ENCODE measurements at regions not wholly inside any gene's neighbourhood (a gene's known extent, or its start where the extent isn't known, plus 50 kb on each side); places are given as distances from the start of the nearest gene placed in this dataset.

- no peak for DNase-seq (ENCODE audit: low read depth)
Observed at GRCh38 chr22:49588739-49589138, 238.9 kb downstream of the BRD1 start.

DNA sequence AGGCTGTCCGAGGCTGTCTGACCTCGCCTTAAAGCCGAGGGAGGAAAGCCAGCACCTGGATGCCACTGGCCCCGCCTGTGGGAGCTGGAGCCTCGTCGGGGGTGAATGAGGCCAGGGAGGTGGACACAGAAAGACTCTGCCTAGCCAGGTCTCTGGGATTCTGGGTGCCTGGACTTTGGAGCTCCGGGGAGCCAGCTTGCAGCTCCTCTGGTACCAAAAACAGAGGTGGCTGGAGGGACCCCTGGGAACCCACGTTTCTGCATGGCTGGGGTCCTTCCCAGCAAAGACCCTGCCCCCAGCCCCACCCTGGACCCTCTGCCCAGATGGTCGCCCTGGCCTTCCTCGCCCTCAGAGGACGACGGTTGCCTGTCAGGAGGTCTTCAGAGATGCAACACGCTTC, 239.7 kb downstream of the BRD1 start:
- DNase-seq (ENCODE audit: low read depth) = no peak

DNA sequence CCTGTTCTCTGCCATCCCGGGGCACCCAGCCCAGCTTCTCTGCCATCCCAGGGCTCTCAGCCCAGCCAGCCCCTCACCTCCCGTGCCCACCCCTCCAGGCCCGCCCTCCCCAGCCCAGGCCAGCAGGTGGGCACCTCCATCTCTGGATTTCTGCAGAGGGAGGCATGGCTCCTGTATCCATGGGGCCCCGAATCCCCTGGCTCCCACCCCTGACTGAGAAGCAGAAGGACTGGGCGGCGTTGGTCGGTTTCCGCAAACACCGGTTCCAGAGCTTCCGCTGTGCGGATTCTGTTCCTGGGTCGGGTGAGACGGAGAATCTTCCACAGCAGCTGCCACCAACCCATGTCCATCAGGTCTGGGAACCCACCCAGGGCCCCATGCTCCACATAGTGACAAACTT, 240.3 kb downstream of the BRD1 start:
- no peak for DNase-seq (ENCODE audit: low read depth)

GRCh38 chr22:49586873-49587272, 240.8 kb downstream of the BRD1 start:
- DNase-seq (ENCODE audit: low read depth) = no peak

DNA sequence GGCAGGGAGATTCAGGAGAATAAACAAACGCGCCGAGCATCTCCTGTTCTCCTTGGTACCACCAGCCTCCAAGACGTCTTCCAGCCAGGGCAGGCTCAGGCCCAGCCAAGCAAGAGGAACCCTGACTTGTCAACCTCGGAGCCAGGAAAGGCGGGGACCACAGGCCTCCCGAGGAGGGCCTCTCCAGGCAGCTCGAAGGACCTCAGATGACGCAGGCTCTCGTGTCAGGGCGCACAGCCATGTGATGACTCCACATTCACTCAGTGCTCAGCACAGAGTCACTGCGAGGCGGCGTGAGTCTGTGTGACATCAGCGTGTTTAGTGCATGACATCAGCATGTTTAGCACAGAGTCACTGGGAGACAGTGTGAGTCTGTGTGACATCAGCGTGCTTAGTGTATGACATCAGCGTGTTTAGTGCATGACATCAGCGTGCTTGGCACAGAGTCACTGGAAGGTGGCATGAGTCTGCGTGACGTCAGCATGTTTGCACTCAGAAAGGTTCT, 241.4 kb downstream of the BRD1 start:
- DNase-seq (ENCODE audit: low read depth) = peak; percentile 64

- DNase-seq (ENCODE audit: low read depth) = no peak
Observed at GRCh38 chr22:49585461-49586243, 242.0 kb downstream of the BRD1 start.

GRCh38 chr22:49583886-49584505, 243.7 kb downstream of the BRD1 start:
- no peak for DNase-seq (ENCODE audit: low read depth)

DNA sequence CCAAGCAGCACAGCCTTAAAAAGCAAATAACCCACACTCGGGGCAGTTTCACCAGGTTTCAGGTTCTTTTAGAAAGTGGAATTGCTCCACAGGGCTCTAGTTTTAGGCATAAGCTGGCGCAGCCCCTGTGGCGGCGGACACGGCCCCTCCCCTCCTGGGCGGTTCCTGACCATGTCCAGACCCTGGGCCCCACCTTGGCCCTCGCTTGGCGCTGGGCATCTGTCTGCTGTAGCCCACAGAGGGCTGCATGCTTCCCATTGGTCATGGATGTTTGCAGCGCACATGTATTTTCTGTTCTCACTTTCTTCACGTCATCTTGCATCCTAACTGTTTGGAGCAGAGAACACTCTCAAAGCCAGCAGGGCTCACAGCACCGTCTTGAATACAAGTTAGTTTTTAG, 244.3 kb downstream of the BRD1 start:
- DNase-seq (ENCODE audit: low read depth) = no peak

DNA sequence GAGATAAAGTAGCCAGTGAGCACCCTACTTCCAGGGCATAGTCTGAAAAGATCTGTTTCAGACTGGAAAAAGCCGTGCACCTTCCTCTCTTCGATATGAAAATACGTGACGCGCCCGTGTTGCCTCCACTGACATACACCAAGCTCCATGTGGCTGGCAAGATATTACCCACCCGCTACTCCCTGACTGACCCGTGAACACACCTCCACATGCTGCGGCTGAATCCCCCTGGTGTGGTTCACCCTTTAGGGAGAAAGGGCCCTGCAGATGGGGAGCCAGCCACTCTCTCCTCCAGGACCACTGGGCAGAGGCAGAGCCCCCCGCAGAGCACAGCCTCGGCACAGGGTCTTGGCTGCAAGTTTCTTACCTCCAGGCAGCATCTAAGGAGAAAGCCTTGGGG, 245.0 kb downstream of the BRD1 start:
- DNase-seq (ENCODE audit: low read depth) = no peak

- no peak for DNase-seq (ENCODE audit: low read depth)
Observed at GRCh38 chr22:49582181-49582580, 245.5 kb downstream of the BRD1 start.

- DNase-seq (ENCODE audit: low read depth) = no peak
Observed at GRCh38 chr22:49580024-49580423, 247.6 kb downstream of the BRD1 start.

GRCh38 chr22:49577168-49578060, 250.3 kb downstream of the BRD1 start:
- DNase-seq (ENCODE audit: low read depth) = no peak

- no peak for DNase-seq (ENCODE audit: low read depth)
Observed at GRCh38 chr22:49576241-49577141, 251.2 kb downstream of the BRD1 start.

DNA sequence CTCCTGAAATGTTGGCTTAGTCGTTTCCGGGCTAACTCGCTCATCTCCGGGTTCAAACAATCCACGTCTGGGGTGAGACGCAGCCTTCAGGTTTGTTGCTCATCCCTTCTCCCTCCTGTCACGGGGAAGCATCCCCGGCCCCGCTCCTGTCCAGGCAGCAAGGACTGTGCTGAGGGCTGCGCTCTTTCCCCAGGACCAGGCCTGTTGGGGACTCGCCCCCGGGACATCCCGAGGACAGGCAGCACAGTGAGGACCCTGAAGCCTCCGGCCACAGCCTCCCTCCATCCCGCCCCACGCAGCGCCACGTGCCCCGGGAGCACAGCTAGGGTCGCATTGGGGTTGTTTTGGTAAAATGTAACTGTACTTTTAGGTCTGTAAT, 252.0 kb downstream of the BRD1 start:
- no peak for DNase-seq (ENCODE audit: low read depth)

DNA sequence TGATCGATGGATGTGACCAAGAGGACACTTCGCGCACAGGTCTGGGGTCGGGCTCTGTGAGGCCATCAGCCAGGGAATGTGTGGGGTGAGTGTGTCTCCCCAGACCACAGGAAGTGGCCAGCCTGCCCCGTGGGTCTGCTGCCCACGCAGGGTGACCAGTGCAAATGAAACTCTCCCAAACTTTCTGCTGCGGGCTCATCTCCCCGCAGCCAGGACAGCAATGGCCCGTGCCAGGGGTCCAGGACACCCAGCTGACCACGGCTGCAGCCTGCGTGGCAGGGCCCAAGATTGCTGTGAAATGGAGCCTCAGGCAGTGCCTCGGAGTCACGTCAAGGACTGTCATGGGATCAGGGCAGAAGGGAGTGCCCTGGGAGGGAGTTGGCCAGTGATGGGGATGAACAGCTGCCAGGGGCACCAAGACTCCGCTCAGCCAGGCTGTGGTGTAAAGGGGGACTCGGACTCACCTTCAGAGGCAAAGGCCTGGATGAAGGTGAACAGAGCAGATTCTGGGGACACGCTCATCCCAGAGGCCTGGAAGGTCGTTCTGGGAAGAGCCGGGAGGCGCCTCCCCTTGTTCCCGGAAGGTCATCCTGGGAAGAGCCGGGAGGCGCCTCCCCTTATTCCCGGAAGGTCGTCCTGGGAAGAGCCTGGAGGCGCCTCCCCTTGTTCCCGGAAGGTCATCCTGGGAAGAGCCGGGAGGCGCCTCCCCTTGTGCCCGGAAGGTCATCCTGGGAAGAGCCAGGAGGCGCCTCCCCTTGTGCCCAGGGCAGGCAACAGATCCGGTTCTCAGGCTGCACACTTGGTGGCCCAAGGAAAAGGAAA, 252.6 kb downstream of the BRD1 start:
- DNase-seq (ENCODE audit: low read depth) = peak; percentile 66

GRCh38 chr22:49574205-49574880, 253.3 kb downstream of the BRD1 start:
- DNase-seq (ENCODE audit: low read depth) = no peak

DNA sequence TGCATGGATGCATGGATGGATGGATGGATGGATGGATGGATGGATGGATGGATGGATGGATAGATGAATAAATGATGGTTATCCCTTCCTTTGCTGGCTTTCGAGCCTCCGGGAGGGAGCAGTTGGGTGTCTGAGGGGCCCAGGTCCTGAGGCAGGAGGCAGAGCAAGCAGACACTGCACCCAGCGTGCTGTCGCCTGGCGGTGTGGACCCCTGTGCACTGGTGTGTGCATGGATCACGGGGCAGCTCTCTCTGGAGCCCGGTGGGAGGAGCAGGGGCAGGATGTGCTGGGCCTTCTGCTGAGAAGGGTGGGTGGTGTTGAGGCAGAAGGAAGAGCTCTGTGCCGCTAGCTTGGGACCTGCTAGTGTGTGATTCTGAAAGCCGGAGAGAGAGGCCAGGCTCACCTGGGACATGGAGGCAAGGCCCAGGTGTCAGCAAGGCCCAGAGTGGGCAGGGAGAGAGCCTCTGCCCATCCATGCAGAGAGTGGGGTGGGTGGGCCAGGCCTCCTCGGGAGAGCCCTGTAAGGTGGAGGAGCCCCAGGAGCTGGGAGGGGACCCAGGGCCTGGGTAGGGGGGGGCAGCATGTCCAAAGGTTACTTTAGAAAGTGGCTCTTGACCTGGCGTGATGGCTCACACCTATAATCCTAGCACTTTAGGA, 254.4 kb downstream of the BRD1 start:
- DNase-seq (ENCODE audit: low read depth) = no peak

DNA sequence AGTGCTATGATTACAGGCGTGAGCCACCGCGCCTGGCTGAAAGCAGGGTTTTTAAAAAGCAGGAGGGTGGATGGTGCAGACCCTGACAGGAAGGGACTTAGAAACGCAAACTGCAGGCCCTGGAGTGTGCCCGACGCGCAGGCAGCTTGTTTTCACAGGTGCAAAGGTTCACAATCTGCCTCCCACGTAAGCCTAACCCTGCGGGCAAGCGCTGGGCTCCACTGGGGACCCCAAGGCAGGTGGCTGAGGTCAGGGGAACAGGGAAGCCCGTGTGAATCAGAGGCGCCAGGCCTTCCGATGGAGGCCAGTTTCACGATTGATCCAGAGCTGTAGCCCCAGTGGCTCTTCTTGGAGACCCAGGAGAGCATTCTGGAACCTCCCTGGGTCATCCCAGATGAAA, 256.3 kb downstream of the BRD1 start:
- no peak for DNase-seq (ENCODE audit: low read depth)
